HL-60 (cell line): ENCODE measurements at regions not wholly inside any gene's neighbourhood (a gene's known extent, or its start where the extent isn't known, plus 50 kb on each side); places are given as distances from the start of the nearest gene placed in this dataset.

ENCODE experiments used
- DNase-seq, 2 experiments: peaks; one replicate each; pipeline ENCODE4 v3.0.0-alpha.2; 2010 to 2020; ENCODE audit warnings: low read depth in 1 of 2, low spot score in 1 of 2
- H3K27ac ChIP-seq: fragments of 250-450 bp; sonication (Bioruptor Pico); replicated peaks from 2 replicates; pipeline ENCODE4 v1.5.1; 2020; ENCODE audit warnings: mild to moderate bottlenecking, moderate library complexity
- H3K27me3 ChIP-seq: fragments of 250-450 bp; sonication (Bioruptor Pico); 2 replicates; pipeline ENCODE4 v1.5.1; 2021; ENCODE audit warnings: mild to moderate bottlenecking, moderate library complexity; ENCODE audit not compliant: insufficient read depth, poor library complexity, severe bottlenecking
- H3K4me3 ChIP-seq: replicated peaks from 2 replicates; pipeline ENCODE4 v1.5.1; 2011; ENCODE audit warnings: mild to moderate bottlenecking, control low read depth, low read length; ENCODE audit not compliant: insufficient read depth
- CTCF ChIP-seq: IDR thresholded peaks from one replicate; pipeline ENCODE4 v1.5.1; 2011; ENCODE audit warnings: low read length, control low read depth, inconsistent platforms; ENCODE audit not compliant: insufficient read depth
- GABPA ChIP-seq: IDR thresholded peaks from 2 replicates; pipeline ENCODE4 v1.6.1; 2012; ENCODE audit warnings: low read depth
- POLR2AphosphoS5 ChIP-seq: IDR thresholded peaks from 2 replicates; pipeline ENCODE4 v1.6.1; 2012; ENCODE audit warnings: low read depth
- REST ChIP-seq: IDR thresholded peaks from 2 replicates; pipeline ENCODE4 v1.6.1; 2012; ENCODE audit warnings: low read depth; ENCODE audit not compliant: insufficient replicate concordance
- SPI1 ChIP-seq: IDR thresholded peaks from 2 replicates; pipeline ENCODE4 v1.6.1; 2012; ENCODE audit warnings: low read depth, mild to moderate bottlenecking, borderline replicate concordance

DNA sequence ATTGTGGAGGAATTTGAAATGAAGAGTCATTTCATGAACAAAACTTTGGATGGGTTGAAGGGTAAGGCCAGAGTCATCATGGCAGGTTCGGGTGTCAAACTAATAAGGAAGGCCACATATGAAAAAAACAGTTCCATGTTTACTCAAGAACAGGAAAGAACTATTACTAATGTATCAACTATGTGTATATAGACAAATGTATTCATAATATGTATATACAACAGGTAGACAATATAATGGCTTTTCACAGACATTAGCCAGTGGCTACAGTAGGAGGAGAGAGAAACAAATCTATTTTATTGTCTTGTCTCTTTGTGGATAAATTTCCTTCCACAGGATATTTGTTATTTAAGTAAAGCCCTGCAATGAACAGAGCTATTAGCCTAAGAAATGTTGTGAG, 101.1 kb downstream of the CBLL2 start:
- no peak overlapping the region for H3K4me3 ChIP-seq
- no peaks in the 10 kb centered on the region for H3K27me3 ChIP-seq
- no peak for TF ChIP-seq GABPA
- TF ChIP-seq POLR2AphosphoS5 = no peak
- no peak for TF ChIP-seq SPI1
- TF ChIP-seq REST = no peak
- no peak for TF ChIP-seq CTCF
- DNase-seq = no peak
- no peak overlapping the region for H3K27ac ChIP-seq

DNA sequence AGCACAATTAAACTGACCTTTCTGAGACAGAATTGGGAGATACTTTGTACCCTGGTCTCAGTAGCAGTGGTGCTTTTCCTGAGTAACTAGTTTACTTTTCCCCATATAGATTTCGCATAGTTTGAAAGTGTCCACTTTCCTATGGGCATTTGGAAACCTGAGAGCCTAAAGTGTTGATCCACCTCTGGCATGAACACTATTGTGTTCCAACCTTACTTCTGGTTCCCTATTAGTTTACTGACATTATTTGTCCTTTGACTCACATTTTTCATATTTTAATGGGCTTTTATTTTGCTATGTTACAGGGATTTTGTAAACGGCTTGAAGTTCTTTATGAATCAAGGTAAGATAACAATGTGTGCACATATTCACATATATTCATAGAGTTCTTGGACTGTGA, 103.7 kb downstream of the CBLL2 start:
- DNase-seq = no peak
- Histone ChIP-seq H3K27me3 (no peaks in the 10 kb centered on the region), H3K27ac (no peak overlapping the region), H3K4me3 (no peak overlapping the region)
- TF ChIP-seq SPI1 (no peak), CTCF (no peak), POLR2AphosphoS5 (no peak), GABPA (no peak), REST (no peak)

GRCh38 chrX:22378296-22378695, 105.6 kb downstream of the CBLL2 start:
- Histone ChIP-seq H3K27ac (no peak overlapping the region), H3K27me3 (no peaks in the 10 kb centered on the region), H3K4me3 (no peak overlapping the region)
- TF ChIP-seq SPI1 = no peak
- TF ChIP-seq POLR2AphosphoS5 = no peak
- TF ChIP-seq CTCF = no peak
- TF ChIP-seq GABPA = no peak
- TF ChIP-seq REST = no peak
- no peak for DNase-seq
